GM12891 (cell line): ENCODE measurements at regions not wholly inside any gene's neighbourhood (a gene's known extent, or its start where the extent isn't known, plus 50 kb on each side); places are given as distances from the start of the nearest gene placed in this dataset.

ENCODE experiments used
- POLR2A ChIP-seq: IDR thresholded peaks from 2 replicates; pipeline ENCODE4 v1.6.1; 2011; ENCODE audit warnings: low read depth, low read length, control low read depth
- POLR2AphosphoS5 ChIP-seq: IDR thresholded peaks from 2 replicates; pipeline ENCODE4 v1.6.1; 2011; ENCODE audit warnings: low read depth, low read length, control low read depth
- SPI1 ChIP-seq: IDR thresholded peaks from 2 replicates; pipeline ENCODE4 v1.6.1; 2011; ENCODE audit warnings: low read depth, low read length, control low read depth
- TAF1 ChIP-seq: IDR thresholded peaks from 2 replicates; pipeline ENCODE4 v1.6.1; 2011; ENCODE audit warnings: low read depth, low read length, control low read depth

DNA sequence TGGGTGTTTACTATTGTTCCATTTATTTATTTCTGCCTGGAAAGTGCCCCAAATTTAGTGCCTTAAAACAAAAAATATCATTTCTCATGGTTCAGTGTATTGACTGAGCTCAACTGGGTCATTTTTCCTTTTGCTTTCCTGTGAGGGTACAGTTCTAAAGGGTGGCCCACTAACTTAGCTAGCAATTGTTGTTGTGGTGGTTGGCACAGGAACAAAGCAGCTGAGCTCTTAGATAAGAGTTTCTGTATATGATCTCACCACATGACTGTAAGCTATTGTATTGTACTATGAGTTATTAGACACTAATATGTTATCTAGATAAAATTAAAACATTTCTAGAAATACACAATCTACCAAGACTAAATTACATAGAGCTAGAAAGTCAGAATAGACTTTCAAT, 1283.7 kb downstream of the OTOL1 start:
- no peak for TF ChIP-seq POLR2AphosphoS5
- no peak for TF ChIP-seq POLR2A
- no peak for TF ChIP-seq SPI1
- TF ChIP-seq TAF1: no peak
